GM19035 (cell line): ENCODE measurements at regions not wholly inside any gene's neighbourhood (a gene's known extent, or its start where the extent isn't known, plus 50 kb on each side); places are given as distances from the start of the nearest gene placed in this dataset.
"Not testable (repeated sequence)": the region's sequence is repeated elsewhere in the genome, so short reads cannot be mapped to it uniquely, and the experiment has no call there.

Experiments used
- ATAC-seq: cut with Tn5 transposase; IDR thresholded peaks from one replicate; pipeline ENCODE4 v1.9.1; 2021; ENCODE audit not compliant: unreplicated experiment

- ATAC-seq = no peak
Observed at GRCh38 chr12:78331753-78332152, 501.1 kb downstream of the NAV3 start.

GRCh38 chr12:78338054-78338785 lies 507.5 kb downstream of the NAV3 start:
- no peak for ATAC-seq

GRCh38 chr12:78340406-78340805 lies 509.7 kb downstream of the NAV3 start:
- no peak for ATAC-seq

- no peak for ATAC-seq
Observed at GRCh38 chr12:78343657-78344056, 513.0 kb downstream of the NAV3 start.

- ATAC-seq = no peak
Observed at GRCh38 chr12:78359520-78359919, 505.1 kb upstream of the SYT1 start.

GRCh38 chr12:78361683-78362082 lies 502.9 kb upstream of the SYT1 start:
- ATAC-seq = no peak

GRCh38 chr12:78371284-78371683 lies 493.3 kb upstream of the SYT1 start:
- no peak for ATAC-seq

- ATAC-seq = no peak
Observed at GRCh38 chr12:78375461-78375860, 489.1 kb upstream of the SYT1 start.

GRCh38 chr12:78376257-78376656 lies 488.3 kb upstream of the SYT1 start:
- ATAC-seq = no peak

- ATAC-seq = not testable (repeated sequence)
Observed at GRCh38 chr12:78379065-78379464, 485.5 kb upstream of the SYT1 start.

GRCh38 chr12:78383414-78383813 lies 481.2 kb upstream of the SYT1 start:
- ATAC-seq = no peak

GRCh38 chr12:78384541-78384940 lies 480.0 kb upstream of the SYT1 start:
- ATAC-seq = no peak

GRCh38 chr12:78385541-78385940 lies 479.0 kb upstream of the SYT1 start:
- ATAC-seq = no peak

GRCh38 chr12:78386871-78387270 lies 477.7 kb upstream of the SYT1 start:
- ATAC-seq = no peak

- ATAC-seq = no peak
Observed at GRCh38 chr12:78387721-78388120, 476.9 kb upstream of the SYT1 start.

- ATAC-seq = no peak
Observed at GRCh38 chr12:78388461-78388860, 476.1 kb upstream of the SYT1 start.

GRCh38 chr12:78390920-78391319 lies 473.7 kb upstream of the SYT1 start:
- ATAC-seq = no peak

GRCh38 chr12:78392918-78393317 lies 471.7 kb upstream of the SYT1 start:
- ATAC-seq = no peak

GRCh38 chr12:78395961-78396360 lies 468.6 kb upstream of the SYT1 start:
- no peak for ATAC-seq

GRCh38 chr12:78396538-78396937 lies 468.0 kb upstream of the SYT1 start:
- no peak for ATAC-seq

- ATAC-seq = no peak
Observed at GRCh38 chr12:78398750-78399149, 465.8 kb upstream of the SYT1 start.

- ATAC-seq = no peak
Observed at GRCh38 chr12:78402366-78403134, 462.0 kb upstream of the SYT1 start.
